AG04449 (cell line): ENCODE measurements at regions not wholly inside any gene's neighbourhood (a gene's known extent, or its start where the extent isn't known, plus 50 kb on each side); places are given as distances from the start of the nearest gene placed in this dataset.

Experiments
- CTCF ChIA-PET: fragments of 350-600 bp; formaldehyde crosslinking; extraction: SDS; loops from one replicate; lab custom pipeline; 2021; ENCODE audit warnings: antibody characterized with exemption; lab: Yijun Ruan, JAX
- POLR2A ChIA-PET: fragments of 400-600, 350-600 bp; formaldehyde crosslinking; extraction: SDS; loops from one replicate; lab custom pipeline; 2020; ENCODE audit warnings: antibody characterized with exemption, inconsistent platforms; lab: Yijun Ruan, JAX
- DNase-seq: peaks from one replicate; pipeline ENCODE4 v3.0.0-alpha.2; 2010; ENCODE audit warnings: low read depth, low spot score
- H3K4me3 ChIP-seq: 2 replicates; pipeline ENCODE4 v1.5.1; 2011; ENCODE audit warnings: low read depth, mild to moderate bottlenecking, control low read depth, low read length
- CTCF ChIP-seq: IDR thresholded peaks from one replicate; pipeline ENCODE4 v1.5.1; 2011; ENCODE audit warnings: mild to moderate bottlenecking, moderate library complexity, low read length, control low read depth, inconsistent platforms; ENCODE audit not compliant: insufficient read depth; ENCODE audit errors: missing control alignments

- POLR2A ChIA-PET, result no interaction called here
- TF ChIP-seq CTCF, result no peak
- CTCF ChIA-PET, result interaction anchor here (1.1 kb wide), 1 partner anchor 504 kb away, joined by 3 read pairs; no protein-coding TSS in a partner anchor
- no peak overlapping the region for H3K4me3 ChIP-seq
- no peak for DNase-seq
Observed at GRCh38 chr13:109606520-109606919, 179.9 kb downstream of the IRS2 start.

DNA sequence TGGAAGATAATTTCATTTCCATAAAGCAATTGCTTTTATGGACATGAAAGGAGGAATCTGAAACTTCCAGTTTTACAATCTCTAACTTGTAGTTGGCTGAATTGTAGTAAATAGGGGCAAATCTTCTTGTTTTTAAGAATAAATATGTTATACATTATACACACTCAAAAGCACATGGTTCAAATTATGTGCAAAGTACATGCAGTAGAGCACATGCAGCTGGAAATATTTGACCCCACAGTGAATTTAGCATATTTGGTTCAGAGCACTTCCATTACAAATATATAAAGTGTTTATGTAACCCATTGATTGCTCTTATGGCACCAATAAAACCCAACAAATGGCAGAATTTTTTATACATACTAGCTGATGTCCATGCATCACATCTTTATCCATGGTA lies 180.5 kb downstream of the IRS2 start:
- TF ChIP-seq CTCF, result no peak
- CTCF ChIA-PET, result no interaction called here
- DNase-seq, result no peak
- H3K4me3 ChIP-seq, result no peak overlapping the region
- POLR2A ChIA-PET, result no interaction called here

GRCh38 chr13:109604894-109605293 lies 181.5 kb downstream of the IRS2 start:
- no peak for DNase-seq
- POLR2A ChIA-PET, result no interaction called here
- CTCF ChIA-PET, result no interaction called here
- TF ChIP-seq CTCF, result no peak
- no peak overlapping the region for H3K4me3 ChIP-seq

- ChIA-PET CTCF (no interaction called here), POLR2A (no interaction called here)
- no peak overlapping the region for H3K4me3 ChIP-seq
- TF ChIP-seq CTCF, result no peak
- no peak for DNase-seq
Observed at GRCh38 chr13:109602356-109602755, 184.0 kb downstream of the IRS2 start.

- no peak for TF ChIP-seq CTCF
- POLR2A ChIA-PET, result no interaction called here
- DNase-seq, result no peak
- CTCF ChIA-PET, result no interaction called here
- no peak overlapping the region for H3K4me3 ChIP-seq
Observed at GRCh38 chr13:109599901-109600657, 186.3 kb downstream of the IRS2 start.

DNA sequence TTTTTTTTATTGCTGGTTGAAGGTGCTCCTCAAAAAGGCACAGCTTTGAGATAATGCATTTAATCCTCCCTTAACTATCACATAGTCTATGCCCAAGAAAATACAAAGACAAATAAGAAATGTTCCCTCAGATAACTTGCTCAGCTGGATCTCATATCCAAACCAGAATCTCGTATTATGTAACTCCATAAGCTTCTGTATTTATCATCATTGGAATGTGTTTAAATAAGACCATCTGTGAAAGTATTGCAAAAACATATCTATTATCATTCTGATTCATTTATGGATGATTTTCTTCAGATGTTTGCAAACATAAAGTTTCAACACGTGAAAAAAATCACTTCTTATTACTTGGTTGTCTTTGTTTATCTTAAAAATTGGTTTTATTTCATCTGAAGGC lies 190.9 kb downstream of the IRS2 start:
- CTCF ChIA-PET, result interaction anchor here (1.2 kb wide), 1 partner anchor 521 kb away, joined by 3 read pairs; no protein-coding TSS in a partner anchor
- POLR2A ChIA-PET, result no interaction called here
- no peak for TF ChIP-seq CTCF
- H3K4me3 ChIP-seq, result no peak overlapping the region
- DNase-seq, result no peak
